Nephron progenitor cell (in vitro differentiated cells): ENCODE measurements at regions not wholly inside any gene's neighbourhood (a gene's known extent, or its start where the extent isn't known, plus 50 kb on each side); places are given as distances from the start of the nearest gene placed in this dataset.

Source experiments
- DNase-seq: peaks from one replicate; pipeline ENCODE4 v3.0.0; 2021
- H3K27ac Mint-ChIP-seq: 2 replicates; pipeline ENCODE4 v1.8.0; 2021; ENCODE audit warnings: mild to moderate bottlenecking, moderate library complexity, mixed read lengths
- H3K27me3 Mint-ChIP-seq: 2 replicates; pipeline ENCODE4 v1.8.0; 2021; ENCODE audit warnings: mild to moderate bottlenecking, low read depth, mixed read lengths; ENCODE audit not compliant: poor library complexity
- H3K36me3 Mint-ChIP-seq: 2 replicates; pipeline ENCODE4 v1.8.0; 2021; ENCODE audit warnings: low read depth, mixed read lengths
- H3K4me1 Mint-ChIP-seq: 2 replicates; pipeline ENCODE4 v1.8.0; 2021; ENCODE audit warnings: mixed read lengths
- H3K4me3 Mint-ChIP-seq: 2 replicates; pipeline ENCODE4 v1.8.0; 2021; ENCODE audit warnings: mild to moderate bottlenecking, moderate library complexity, mixed read lengths
- H3K9me3 Mint-ChIP-seq: 2 replicates; pipeline ENCODE4 v1.8.0; 2021; ENCODE audit warnings: mild to moderate bottlenecking, moderate library complexity, mixed read lengths
- CTCF ChIP-seq: fragments of 200-600 bp; sonication (generic); IDR thresholded peaks from 2 replicates; pipeline ENCODE4 v1.5.0; 2021; ENCODE audit warnings: antibody characterized with exemption

GRCh38 chrX:69317721-69318120 is 152.5 kb upstream of the PJA1 start:
- Mint-ChIP-seq H3K4me1 (peaks cover 67% of the 10 kb centered on the region), H3K27me3 (peaks cover 7% of the 10 kb centered on the region), H3K36me3 (no peaks in the 10 kb centered on the region), H3K27ac (peak overlapping the region; percentile 74), H3K9me3 (peaks cover 23% of the 10 kb centered on the region), H3K4me3 (no peak overlapping the region)
- DNase-seq: no peak
- no peak for TF ChIP-seq CTCF

- peaks cover 69% of the 10 kb centered on the region for H3K4me1 Mint-ChIP-seq
- H3K27ac Mint-ChIP-seq: no peak overlapping the region
- H3K27me3 Mint-ChIP-seq: peaks cover 3% of the 10 kb centered on the region
- no peak for TF ChIP-seq CTCF
- H3K36me3 Mint-ChIP-seq: no peaks in the 10 kb centered on the region
- no peak for DNase-seq
- peaks cover 22% of the 10 kb centered on the region for H3K9me3 Mint-ChIP-seq
- H3K4me3 Mint-ChIP-seq: no peak overlapping the region
Observed at GRCh38 chrX:69314436-69315348, 149.4 kb upstream of the PJA1 start.

GRCh38 chrX:69313617-69314290 is 148.5 kb upstream of the PJA1 start:
- no peak for DNase-seq
- no peak for TF ChIP-seq CTCF
- no peak overlapping the region for H3K4me3 Mint-ChIP-seq
- H3K27me3 Mint-ChIP-seq: peaks cover 3% of the 10 kb centered on the region
- H3K9me3 Mint-ChIP-seq: peaks cover 24% of the 10 kb centered on the region
- H3K36me3 Mint-ChIP-seq: no peaks in the 10 kb centered on the region
- no peak overlapping the region for H3K27ac Mint-ChIP-seq
- H3K4me1 Mint-ChIP-seq: peaks cover 64% of the 10 kb centered on the region

GRCh38 chrX:69311936-69312670 is 146.8 kb upstream of the PJA1 start:
- Mint-ChIP-seq H3K4me1 (peaks cover 62% of the 10 kb centered on the region), H3K4me3 (no peak overlapping the region), H3K36me3 (no peaks in the 10 kb centered on the region), H3K9me3 (peaks cover 25% of the 10 kb centered on the region), H3K27me3 (peaks cover 3% of the 10 kb centered on the region), H3K27ac (no peak overlapping the region)
- DNase-seq: no peak
- no peak for TF ChIP-seq CTCF

- Mint-ChIP-seq H3K27ac (no peak overlapping the region), H3K9me3 (peaks cover 24% of the 10 kb centered on the region), H3K27me3 (no peaks in the 10 kb centered on the region), H3K4me1 (peaks cover 53% of the 10 kb centered on the region), H3K4me3 (no peak overlapping the region), H3K36me3 (no peaks in the 10 kb centered on the region)
- TF ChIP-seq CTCF: no peak
- DNase-seq: no peak
Observed at GRCh38 chrX:69309074-69309792, 144.0 kb upstream of the PJA1 start.
